IPS DF 6.9 (cell line): ENCODE measurements at regions not wholly inside any gene's neighbourhood (a gene's known extent, or its start where the extent isn't known, plus 50 kb on each side); places are given as distances from the start of the nearest gene placed in this dataset.

Experiments
- DNase-seq: peaks from one replicate; pipeline ENCODE4 v3.0.0-alpha.2; 2013; ENCODE audit warnings: low read depth, low spot score
- H3K27ac ChIP-seq: one replicate; pipeline ENCODE4 v1.5.1; 2013; ENCODE audit warnings: low read length, control low read depth
- H3K27me3 ChIP-seq: 2 replicates; pipeline ENCODE4 v1.6.1; 2013; ENCODE audit warnings: mild to moderate bottlenecking, low read length; ENCODE audit not compliant: control insufficient read depth, insufficient read depth
- H3K36me3 ChIP-seq: 2 replicates; pipeline ENCODE4 v1.6.1; 2013; ENCODE audit warnings: low read length; ENCODE audit not compliant: control insufficient read depth, insufficient read depth
- H3K4me1 ChIP-seq: 2 replicates; pipeline ENCODE4 v1.6.1; 2013; ENCODE audit warnings: low read length; ENCODE audit not compliant: control insufficient read depth, insufficient read depth
- H3K4me3 ChIP-seq: 2 replicates; pipeline ENCODE4 v1.5.1; 2013; ENCODE audit warnings: mild to moderate bottlenecking, low read length
- H3K9me3 ChIP-seq: 2 replicates; pipeline ENCODE4 v1.6.1; 2013; ENCODE audit warnings: low read length, inconsistent platforms; ENCODE audit not compliant: control insufficient read depth, insufficient read depth
- WGBS: extraction: QIAGEN DNeasy Blood & Tissue Kit; methylation state at CpG from one replicate; pipeline ENCODE4 v1.1.7; 2013; ENCODE audit warnings: mixed read lengths, missing lambda C conversion rate; ENCODE audit not compliant: insufficient read length, insufficient coverage; 5-methylcytosine and 5-hydroxymethylcytosine counted together

DNA sequence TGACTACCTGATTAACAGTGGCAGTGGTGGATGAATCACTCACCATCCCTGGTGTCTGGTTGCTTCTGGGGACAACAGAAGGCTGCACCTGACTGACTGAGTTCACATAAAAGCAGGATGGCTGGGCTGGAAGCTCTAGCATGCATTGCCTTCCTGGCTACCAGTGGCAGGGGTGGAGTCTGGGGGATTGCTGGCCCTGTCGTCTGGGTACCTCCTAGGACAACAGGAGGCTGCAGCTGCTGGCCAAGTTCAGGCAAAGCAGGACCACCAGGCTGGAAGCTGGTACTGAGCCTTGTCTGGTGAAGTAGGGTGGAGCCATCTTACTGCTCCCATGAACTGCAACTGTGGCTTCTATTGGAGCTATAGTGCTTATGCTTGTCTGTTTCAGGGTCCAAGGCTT lies 480.8 kb upstream of the CTNND2 start:
- no peak for DNase-seq
- Histone ChIP-seq H3K4me3 (no peak overlapping the region), H3K9me3 (no peaks in the 10 kb centered on the region), H3K27me3 (no peaks in the 10 kb centered on the region), H3K27ac (no peak overlapping the region), H3K36me3 (no peaks in the 10 kb centered on the region), H3K4me1 (no peaks in the 10 kb centered on the region)
- no CpG with 5 or more reads among the region's 1 CpG for WGBS

DNA sequence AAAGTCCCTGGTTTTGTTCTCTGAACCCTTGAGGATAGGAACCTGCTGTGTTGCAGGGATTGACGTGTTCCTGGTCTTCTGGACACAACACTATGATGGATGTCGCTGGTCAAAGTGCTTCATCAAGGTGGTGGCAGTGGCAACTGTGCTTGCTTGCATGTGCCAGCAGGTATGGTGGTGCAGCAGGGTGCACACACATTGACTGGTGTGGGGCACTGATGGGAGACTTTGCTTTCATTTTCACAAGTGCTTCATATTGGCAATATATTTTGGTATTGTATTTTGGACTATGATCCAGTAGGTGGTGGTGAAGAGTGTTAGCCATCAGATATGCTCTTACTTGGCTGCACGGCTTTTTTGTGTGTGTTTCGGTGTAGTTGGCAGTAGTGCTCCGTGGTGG lies 479.8 kb upstream of the CTNND2 start:
- no peak overlapping the region for H3K4me3 ChIP-seq
- H3K27me3 ChIP-seq = no peaks in the 10 kb centered on the region
- no CpG with 5 or more reads among the region's 5 CpGs for WGBS
- H3K27ac ChIP-seq = no peak overlapping the region
- H3K4me1 ChIP-seq = no peaks in the 10 kb centered on the region
- H3K9me3 ChIP-seq = no peaks in the 10 kb centered on the region
- H3K36me3 ChIP-seq = no peaks in the 10 kb centered on the region
- DNase-seq = no peak

DNA sequence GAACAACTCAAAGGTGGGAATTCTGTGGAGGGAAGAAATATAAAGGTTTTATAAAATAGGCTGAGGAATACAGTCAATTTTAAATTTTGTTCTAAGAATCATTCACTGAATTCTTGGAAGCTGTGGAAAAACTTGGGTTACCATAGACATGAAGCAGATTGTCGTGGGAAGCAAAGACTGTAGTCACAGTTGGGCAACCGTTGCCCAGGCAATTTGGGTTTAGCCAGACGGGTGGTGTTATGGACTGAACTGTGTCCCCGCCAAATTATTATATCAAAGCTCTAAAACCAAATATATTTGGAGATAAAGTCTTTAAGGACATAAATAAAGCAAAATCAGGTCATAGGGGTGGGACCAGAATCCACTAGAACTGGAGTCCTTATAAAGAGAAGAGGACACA lies 463.7 kb upstream of the CTNND2 start:
- Histone ChIP-seq H3K9me3 (no peaks in the 10 kb centered on the region), H3K4me3 (no peak overlapping the region), H3K4me1 (no peaks in the 10 kb centered on the region), H3K27me3 (no peaks in the 10 kb centered on the region), H3K27ac (no peak overlapping the region), H3K36me3 (no peaks in the 10 kb centered on the region)
- no CpG with 5 or more reads among the region's 4 CpGs for WGBS
- no peak for DNase-seq

DNA sequence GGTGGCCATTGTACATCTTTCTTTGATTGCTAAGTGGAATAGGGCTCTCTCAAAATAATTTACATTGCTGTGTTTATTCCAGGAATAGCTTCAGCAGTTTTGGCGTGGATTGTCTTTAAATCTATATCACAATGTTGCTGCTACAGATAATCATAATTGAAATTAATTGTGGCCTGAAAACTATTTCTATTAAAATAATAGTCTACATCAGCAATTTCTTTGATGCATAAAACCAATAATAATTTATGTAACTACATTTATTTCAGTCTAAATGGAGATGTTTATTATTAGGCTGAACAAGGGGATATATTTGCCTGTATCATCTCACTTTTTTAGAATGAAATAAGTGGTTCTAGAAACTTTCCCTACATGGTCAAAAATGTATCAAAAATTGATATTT lies 456.0 kb upstream of the CTNND2 start:
- Histone ChIP-seq H3K4me3 (no peak overlapping the region), H3K27me3 (no peaks in the 10 kb centered on the region), H3K9me3 (no peaks in the 10 kb centered on the region), H3K27ac (no peak overlapping the region), H3K36me3 (no peaks in the 10 kb centered on the region), H3K4me1 (no peaks in the 10 kb centered on the region)
- DNase-seq = no peak
- no CpG with 5 or more reads among the region's 1 CpG for WGBS

DNA sequence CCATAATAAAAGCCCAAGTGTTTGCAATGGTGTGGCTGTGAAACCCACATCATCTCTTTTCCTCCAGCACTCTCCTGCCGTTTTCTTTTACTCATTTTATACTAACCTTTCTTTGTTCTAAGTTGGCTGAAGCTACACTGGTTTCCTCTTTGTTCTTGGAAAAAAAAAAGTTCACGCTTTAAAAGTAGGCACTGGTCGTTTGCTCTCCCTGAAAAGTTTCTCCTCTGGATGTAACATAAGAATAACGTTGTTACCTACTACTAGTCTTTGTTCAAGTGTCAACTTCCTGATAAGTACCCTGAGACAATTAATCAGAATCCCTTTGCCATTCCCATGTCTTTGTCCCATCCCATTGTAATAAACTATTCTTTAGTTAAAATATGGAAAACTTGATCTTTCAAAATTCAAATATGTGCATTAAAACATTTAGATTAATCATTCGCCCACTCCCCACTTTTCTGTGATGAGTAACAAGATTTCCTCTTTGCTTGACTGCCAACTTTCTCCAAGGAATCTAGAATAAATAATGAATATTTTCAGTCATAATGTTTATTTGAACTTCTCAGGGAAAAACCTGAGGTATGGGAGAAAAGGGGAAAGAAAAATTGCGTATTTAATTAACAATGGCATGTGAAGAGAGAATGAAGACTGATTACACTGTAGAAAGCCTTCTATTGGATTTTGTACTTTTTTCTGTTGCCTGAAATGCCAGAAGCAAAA lies 454.3 kb upstream of the CTNND2 start:
- DNase-seq = no peak
- WGBS = 100% methylated on average over 1 of the region's 6 CpGs
- Histone ChIP-seq H3K9me3 (no peaks in the 10 kb centered on the region), H3K27ac (no peak overlapping the region), H3K4me1 (no peaks in the 10 kb centered on the region), H3K27me3 (no peaks in the 10 kb centered on the region), H3K36me3 (no peaks in the 10 kb centered on the region), H3K4me3 (no peak overlapping the region)

DNA sequence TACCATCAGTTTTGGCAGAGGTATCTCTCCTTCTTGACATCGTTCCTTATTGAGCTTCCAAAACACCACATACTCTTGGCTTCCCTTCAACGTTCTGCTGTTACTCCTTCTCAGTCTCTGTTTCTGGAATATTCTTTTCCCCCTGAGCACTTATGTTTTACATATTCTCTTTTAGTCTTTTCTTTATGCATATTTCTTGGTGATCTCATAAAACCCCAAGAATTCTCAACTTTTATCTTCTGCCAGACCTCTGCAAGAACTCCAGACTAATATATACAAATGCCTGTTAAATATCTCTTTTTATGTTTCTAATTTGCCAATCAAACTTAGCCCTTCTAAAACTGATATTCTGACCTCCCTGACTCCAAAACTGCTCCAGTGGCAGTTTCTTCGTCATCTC lies 453.4 kb upstream of the CTNND2 start:
- Histone ChIP-seq H3K27me3 (no peaks in the 10 kb centered on the region), H3K4me1 (no peaks in the 10 kb centered on the region), H3K9me3 (no peaks in the 10 kb centered on the region), H3K36me3 (no peaks in the 10 kb centered on the region), H3K4me3 (no peak overlapping the region), H3K27ac (no peak overlapping the region)
- DNase-seq = no peak
- no CpG with 5 or more reads among the region's 3 CpGs for WGBS

DNA sequence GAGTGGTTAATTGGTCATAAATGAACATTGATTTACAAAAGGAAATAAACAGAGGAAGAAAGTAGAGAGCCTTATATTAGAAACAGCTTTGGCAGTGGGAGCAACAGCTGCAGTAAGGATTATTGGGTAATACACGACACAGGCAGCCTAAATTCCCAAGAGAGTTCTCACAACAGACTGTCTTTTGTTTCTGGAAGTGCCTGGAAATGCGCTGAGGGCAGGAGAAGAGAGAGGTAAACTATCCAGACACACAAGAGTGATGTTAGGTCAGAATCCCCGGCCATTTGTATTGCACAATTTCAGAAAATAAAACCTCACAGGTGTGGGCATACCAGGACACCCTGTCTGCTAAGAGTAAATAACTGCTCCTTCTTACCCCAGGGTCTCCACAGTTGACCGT lies 450.4 kb upstream of the CTNND2 start:
- Histone ChIP-seq H3K36me3 (no peaks in the 10 kb centered on the region), H3K9me3 (no peaks in the 10 kb centered on the region), H3K27ac (no peak overlapping the region), H3K4me1 (no peaks in the 10 kb centered on the region), H3K4me3 (no peak overlapping the region), H3K27me3 (no peaks in the 10 kb centered on the region)
- no peak for DNase-seq
- WGBS = no CpG with 5 or more reads among the region's 4 CpGs

DNA sequence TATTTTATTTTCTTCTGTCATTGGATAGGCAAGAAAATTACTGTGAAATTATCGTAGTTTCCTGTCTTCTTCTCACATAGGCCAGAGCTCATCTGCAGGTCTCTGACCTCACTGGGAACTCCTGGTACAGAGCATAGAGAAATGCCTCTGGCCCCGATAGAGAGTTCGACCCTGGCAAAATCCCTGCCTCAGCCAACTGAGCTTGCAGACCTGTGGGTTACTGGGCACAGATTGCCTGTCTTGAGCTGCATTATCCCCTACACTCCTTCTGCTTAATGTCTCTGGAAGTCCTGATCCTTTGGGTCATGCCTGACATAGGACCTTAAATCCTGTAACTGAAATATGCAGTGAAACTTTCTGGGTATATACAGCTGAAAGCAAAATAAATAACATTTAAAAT lies 439.3 kb upstream of the CTNND2 start:
- Histone ChIP-seq H3K4me3 (no peak overlapping the region), H3K27ac (no peak overlapping the region), H3K36me3 (no peaks in the 10 kb centered on the region), H3K9me3 (no peaks in the 10 kb centered on the region; the same call in 1 of the 2 replicates), H3K4me1 (no peaks in the 10 kb centered on the region), H3K27me3 (no peaks in the 10 kb centered on the region)
- DNase-seq = no peak
- WGBS = no CpG with 5 or more reads among the region's 3 CpGs

DNA sequence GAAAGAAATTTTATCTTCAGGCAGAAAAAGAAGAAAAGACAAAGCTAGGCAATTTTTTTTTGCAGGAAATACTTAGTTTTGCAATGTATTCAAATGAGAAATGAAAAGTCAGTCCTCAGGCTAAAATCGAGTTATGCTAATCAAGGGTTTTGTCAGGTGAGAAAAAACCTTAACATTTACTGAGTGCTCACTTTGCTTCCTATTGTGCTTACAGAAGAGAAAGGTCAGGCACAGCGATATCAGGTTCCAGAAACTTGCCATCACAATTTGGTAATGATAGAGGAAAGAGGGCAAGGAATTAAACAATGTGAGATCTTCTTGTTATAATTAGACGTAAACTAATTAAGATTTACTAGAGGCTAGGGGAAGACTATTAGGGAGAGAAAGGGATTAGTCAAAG lies 431.7 kb upstream of the CTNND2 start:
- no peaks in the 10 kb centered on the region for H3K27me3 ChIP-seq
- no peaks in the 10 kb centered on the region for H3K9me3 ChIP-seq
- no peaks in the 10 kb centered on the region for H3K36me3 ChIP-seq
- DNase-seq = no peak
- no peak overlapping the region for H3K4me3 ChIP-seq
- peaks cover 4% of the 10 kb centered on the region; the same call in 1 of the 2 replicates for H3K4me1 ChIP-seq
- H3K27ac ChIP-seq = no peak overlapping the region
- WGBS = no CpG with 5 or more reads among the region's 3 CpGs

DNA sequence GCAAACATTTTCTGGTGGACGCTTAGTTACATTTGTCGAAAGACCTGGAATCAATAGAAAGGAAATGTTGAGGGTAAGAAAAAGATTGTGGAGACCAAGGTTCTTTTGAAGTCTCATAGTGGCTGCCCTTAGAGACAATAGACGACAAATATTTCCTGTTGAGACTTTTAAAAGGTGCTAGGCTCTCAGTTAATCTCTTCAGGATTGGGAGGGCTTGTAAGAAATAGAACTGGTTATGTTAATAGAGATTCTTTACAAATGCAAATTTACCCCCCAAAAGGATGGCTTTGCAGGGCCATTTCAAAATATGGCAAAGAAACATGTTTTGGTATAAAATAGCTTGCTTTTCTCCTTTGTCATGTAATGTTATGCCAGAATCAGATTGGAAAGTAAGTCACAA lies 428.2 kb upstream of the CTNND2 start:
- H3K27ac ChIP-seq = peak overlapping the region; percentile 70
- no peak overlapping the region for H3K4me3 ChIP-seq
- no peak for DNase-seq
- no peaks in the 10 kb centered on the region for H3K36me3 ChIP-seq
- peaks cover 4% of the 10 kb centered on the region; the same call in 1 of the 2 replicates for H3K4me1 ChIP-seq
- H3K27me3 ChIP-seq = no peaks in the 10 kb centered on the region
- no CpG with 5 or more reads among the region's 3 CpGs for WGBS
- H3K9me3 ChIP-seq = no peaks in the 10 kb centered on the region

DNA sequence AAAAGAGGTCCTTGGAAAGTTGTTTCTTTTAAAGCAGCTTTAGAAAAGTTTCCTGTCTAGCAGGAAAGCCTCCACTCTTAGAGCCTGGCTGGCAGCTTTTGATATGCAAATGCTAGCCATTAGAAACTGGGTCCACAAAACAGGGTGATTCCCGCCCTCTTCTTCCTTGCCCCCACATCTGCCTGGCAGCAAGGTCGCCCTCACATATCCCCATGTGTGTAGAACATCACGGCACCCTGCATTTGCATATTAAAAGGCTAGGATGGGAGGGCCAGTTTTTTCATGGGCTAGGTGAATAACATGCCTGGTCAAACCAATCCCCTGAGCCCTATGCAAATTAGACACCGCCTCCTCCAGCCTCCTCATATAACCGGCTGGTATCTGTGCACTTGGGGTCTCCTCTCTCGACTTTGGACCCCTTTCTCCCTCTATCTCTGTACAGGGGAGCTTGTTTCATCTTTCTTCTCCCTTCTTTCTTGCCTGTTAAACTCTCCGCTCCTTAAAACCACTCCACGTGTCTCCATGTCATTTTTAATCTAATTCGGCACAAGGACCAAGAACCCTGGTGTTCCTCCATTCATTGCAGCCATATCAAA lies 426.8 kb upstream of the CTNND2 start:
- WGBS = no CpG with 5 or more reads among the region's 9 CpGs
- no peaks in the 10 kb centered on the region for H3K9me3 ChIP-seq
- H3K27me3 ChIP-seq = no peaks in the 10 kb centered on the region
- no peak overlapping the region for H3K27ac ChIP-seq
- peak; percentile 91 for DNase-seq
- H3K4me3 ChIP-seq = no peak overlapping the region
- peaks cover 4% of the 10 kb centered on the region; the same call in 1 of the 2 replicates for H3K4me1 ChIP-seq
- H3K36me3 ChIP-seq = no peaks in the 10 kb centered on the region
